Endothelial cell (in vitro differentiated cells): ENCODE measurements at regions not wholly inside any gene's neighbourhood (a gene's known extent, or its start where the extent isn't known, plus 50 kb on each side); places are given as distances from the start of the nearest gene placed in this dataset.

Source experiments
- DNase-seq: peaks from one replicate; pipeline ENCODE4 v3.0.0; 2021; ENCODE audit warnings: low spot score
- H3K27ac Mint-ChIP-seq: one replicate; pipeline ENCODE4 v1.8.0; 2021; ENCODE audit warnings: mixed read lengths, inconsistent platforms; ENCODE audit not compliant: unreplicated experiment
- H3K27me3 Mint-ChIP-seq: one replicate; pipeline ENCODE4 v1.8.0; 2021; ENCODE audit warnings: mild to moderate bottlenecking, moderate library complexity, mixed read lengths, inconsistent platforms; ENCODE audit not compliant: unreplicated experiment
- H3K36me3 Mint-ChIP-seq: one replicate; pipeline ENCODE4 v1.8.0; 2021; ENCODE audit warnings: mild to moderate bottlenecking, low read depth, mixed read lengths, inconsistent platforms; ENCODE audit not compliant: unreplicated experiment
- H3K4me1 Mint-ChIP-seq: one replicate; pipeline ENCODE4 v1.8.0; 2021; ENCODE audit warnings: mild to moderate bottlenecking, mixed read lengths, inconsistent platforms; ENCODE audit not compliant: unreplicated experiment
- H3K4me3 Mint-ChIP-seq: one replicate; pipeline ENCODE4 v1.8.0; 2021; ENCODE audit warnings: mild to moderate bottlenecking, mixed read lengths, inconsistent platforms; ENCODE audit not compliant: unreplicated experiment
- H3K9me3 Mint-ChIP-seq: one replicate; pipeline ENCODE4 v1.8.0; 2021; ENCODE audit warnings: mixed read lengths, inconsistent platforms; ENCODE audit not compliant: unreplicated experiment
- TF ChIP-seq, protein P1 (sequence below): fragments of 200-600 bp; sonication (generic); IDR thresholded peaks from one replicate; pipeline ENCODE4 v1.5.0; 2021; ENCODE audit warnings: antibody characterized with exemption; ENCODE audit not compliant: unreplicated experiment

GRCh38 chr9:7937761-7938491 is 138.3 kb upstream of the DMAC1 start:
- Mint-ChIP-seq H3K27me3 (no peaks in the 10 kb centered on the region), H3K36me3 (no peaks in the 10 kb centered on the region), H3K4me1 (peaks cover 3% of the 10 kb centered on the region), H3K9me3 (no peaks in the 10 kb centered on the region), H3K4me3 (no peak overlapping the region), H3K27ac (no peak overlapping the region)
- TF ChIP-seq, protein P1, sequence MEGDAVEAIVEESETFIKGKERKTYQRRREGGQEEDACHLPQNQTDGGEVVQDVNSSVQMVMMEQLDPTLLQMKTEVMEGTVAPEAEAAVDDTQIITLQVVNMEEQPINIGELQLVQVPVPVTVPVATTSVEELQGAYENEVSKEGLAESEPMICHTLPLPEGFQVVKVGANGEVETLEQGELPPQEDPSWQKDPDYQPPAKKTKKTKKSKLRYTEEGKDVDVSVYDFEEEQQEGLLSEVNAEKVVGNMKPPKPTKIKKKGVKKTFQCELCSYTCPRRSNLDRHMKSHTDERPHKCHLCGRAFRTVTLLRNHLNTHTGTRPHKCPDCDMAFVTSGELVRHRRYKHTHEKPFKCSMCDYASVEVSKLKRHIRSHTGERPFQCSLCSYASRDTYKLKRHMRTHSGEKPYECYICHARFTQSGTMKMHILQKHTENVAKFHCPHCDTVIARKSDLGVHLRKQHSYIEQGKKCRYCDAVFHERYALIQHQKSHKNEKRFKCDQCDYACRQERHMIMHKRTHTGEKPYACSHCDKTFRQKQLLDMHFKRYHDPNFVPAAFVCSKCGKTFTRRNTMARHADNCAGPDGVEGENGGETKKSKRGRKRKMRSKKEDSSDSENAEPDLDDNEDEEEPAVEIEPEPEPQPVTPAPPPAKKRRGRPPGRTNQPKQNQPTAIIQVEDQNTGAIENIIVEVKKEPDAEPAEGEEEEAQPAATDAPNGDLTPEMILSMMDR: no peak
- no peak for DNase-seq

- Mint-ChIP-seq H3K27me3 (no peaks in the 10 kb centered on the region), H3K27ac (no peak overlapping the region), H3K9me3 (no peaks in the 10 kb centered on the region), H3K36me3 (no peaks in the 10 kb centered on the region), H3K4me1 (peaks cover 3% of the 10 kb centered on the region), H3K4me3 (no peak overlapping the region)
- TF ChIP-seq, protein P1: no peak
- no peak for DNase-seq
Measured at GRCh38 chr9:7936996-7937395, 137.4 kb upstream of the DMAC1 start.

GRCh38 chr9:7936163-7936562 is 136.6 kb upstream of the DMAC1 start:
- H3K9me3 Mint-ChIP-seq: no peaks in the 10 kb centered on the region
- peaks cover 2% of the 10 kb centered on the region for H3K27me3 Mint-ChIP-seq
- peaks cover 3% of the 10 kb centered on the region for H3K4me1 Mint-ChIP-seq
- no peak overlapping the region for H3K27ac Mint-ChIP-seq
- no peaks in the 10 kb centered on the region for H3K36me3 Mint-ChIP-seq
- no peak for DNase-seq
- H3K4me3 Mint-ChIP-seq: no peak overlapping the region
- TF ChIP-seq, protein P1: no peak

DNA sequence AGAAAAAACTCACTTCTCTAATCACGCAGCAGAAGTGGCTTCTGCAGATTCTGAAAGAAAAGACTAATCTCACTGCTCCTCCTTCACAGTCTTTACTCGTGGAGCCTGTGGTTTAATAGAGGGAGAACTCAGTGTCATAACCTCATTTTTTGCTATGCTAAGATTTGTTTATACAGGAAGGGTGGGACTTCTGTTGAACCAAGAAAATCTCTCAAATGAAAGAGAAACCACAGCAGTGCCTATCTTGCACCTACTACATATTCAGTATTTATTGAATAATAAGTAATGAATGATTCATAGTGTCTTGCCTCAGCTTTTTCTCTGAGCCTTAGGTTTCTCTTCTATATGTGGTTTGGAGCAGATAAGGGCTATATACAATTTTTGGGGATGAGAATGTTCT is 136.1 kb upstream of the DMAC1 start:
- DNase-seq: no peak
- no peaks in the 10 kb centered on the region for H3K9me3 Mint-ChIP-seq
- H3K4me3 Mint-ChIP-seq: no peak overlapping the region
- H3K36me3 Mint-ChIP-seq: no peaks in the 10 kb centered on the region
- H3K27ac Mint-ChIP-seq: no peak overlapping the region
- TF ChIP-seq, protein P1: no peak
- peaks cover 2% of the 10 kb centered on the region for H3K27me3 Mint-ChIP-seq
- peaks cover 3% of the 10 kb centered on the region for H3K4me1 Mint-ChIP-seq

GRCh38 chr9:7932767-7933166 is 133.2 kb upstream of the DMAC1 start:
- Mint-ChIP-seq H3K27me3 (peaks cover 2% of the 10 kb centered on the region), H3K4me3 (no peak overlapping the region), H3K36me3 (no peaks in the 10 kb centered on the region), H3K4me1 (peaks cover 3% of the 10 kb centered on the region), H3K9me3 (no peaks in the 10 kb centered on the region), H3K27ac (no peak overlapping the region)
- TF ChIP-seq, protein P1: no peak
- no peak for DNase-seq
